ENCODE measurements at regions not wholly inside any gene's neighbourhood (a gene's known extent, or its start where the extent isn't known, plus 50 kb on each side); places are given as distances from the start of the nearest gene placed in this dataset.

DNA sequence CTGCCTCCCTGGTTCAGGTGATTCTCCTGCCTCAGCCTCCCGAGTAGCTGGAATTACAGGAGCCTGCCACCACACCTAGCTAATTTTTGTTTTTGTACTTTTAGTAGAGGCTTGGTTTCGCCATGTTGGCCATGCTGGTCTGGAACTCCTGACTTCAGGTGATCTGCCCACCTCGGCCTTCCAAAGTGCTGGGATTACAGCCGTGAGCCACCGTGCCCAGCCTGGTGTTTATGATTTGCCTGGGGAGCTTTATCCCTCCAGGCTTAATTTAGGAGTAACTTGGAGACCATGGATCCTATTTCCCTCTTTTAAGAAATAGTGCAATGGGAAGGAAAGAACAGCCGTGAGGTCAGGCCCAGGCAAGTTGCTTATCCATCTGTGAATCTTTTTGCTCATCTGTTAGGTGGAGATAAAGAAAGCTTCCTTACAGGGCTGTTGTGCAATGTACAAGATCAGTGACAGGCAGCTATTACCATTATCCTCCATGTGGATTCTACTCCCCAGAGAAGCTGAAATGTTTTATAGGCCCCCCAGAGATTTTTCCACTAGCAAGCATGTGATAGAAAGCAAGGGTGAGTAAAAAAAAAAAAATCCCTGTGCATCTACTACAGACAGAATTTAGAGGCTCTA lies 104.9 kb upstream of the MGAT5 start:
- H3K4me2 ChIP-seq (ENCODE audit: insufficient read depth in 1 of 2, low read depth in 2 of 2, low read length in 2 of 2): no peak overlapping the region
- H3K4me3 ChIP-seq (ENCODE audit: extremely low read depth in 1 of 4, insufficient read depth in 2 of 4, low read depth in 3 of 4, low read length in 4 of 4): no peak overlapping the region
- H3K36me3 ChIP-seq (ENCODE audit: control insufficient read depth in 2 of 4, insufficient read depth in 4 of 4, low read length in 3 of 4): no peaks in the 10 kb centered on the region
- no peak overlapping the region for H3K14ac ChIP-seq (ENCODE audit: insufficient read length)
- H4K20me1 ChIP-seq (replicated peaks in 1 of 2; ENCODE audit: control insufficient read depth in 1 of 2, insufficient read depth in 2 of 2, low read length in 2 of 2): peaks cover 0 to 4% of the 10 kb centered on the region in 2 experiments
- no peak overlapping the region for H4K8ac ChIP-seq (ENCODE audit: extremely low read depth, insufficient read depth, low read length)
- no peak overlapping the region for H3K9ac ChIP-seq (replicated peaks in 1 of 4; ENCODE audit: extremely low read depth in 1 of 4, low read depth in 3 of 4, low read length in 3 of 4)
- ChIA-PET POLR2A (ENCODE audit: partially characterized antibody) (interaction anchor here (0.6 to 1.3 kb wide), 2 partner anchors 9 to 21 kb away, joined by 3 read pairs; no protein-coding TSS in a partner anchor), CTCF (ENCODE audit: partially characterized antibody) (interaction anchor here (1.1 to 1.9 kb wide), 6 partner anchors 10 to 113 kb away, joined by 3 to 10 read pairs (median 4); no protein-coding TSS in a partner anchor)
- no peak overlapping the region for H3K4ac ChIP-seq (replicated peaks; ENCODE audit: insufficient read length, low read depth, low read length)
- peaks cover 14% of the 10 kb centered on the region for H3K79me1 ChIP-seq (ENCODE audit: low read depth, low read length)
- DNase-seq (ENCODE audit: low read depth in 1 of 2, low spot score in 2 of 2): no peak
- no peak overlapping the region for H2BK120ac ChIP-seq (replicated peaks; ENCODE audit: low read depth, low read length)
- no peak overlapping the region for H3K23ac ChIP-seq (ENCODE audit: insufficient read length)
- H3K27me3 ChIP-seq (replicated peaks in 1 of 4; ENCODE audit: control insufficient read depth in 3 of 4, extremely low read depth in 1 of 4, insufficient read depth in 3 of 4, low read length in 3 of 4): no peaks in the 10 kb centered on the region
- WGBS, 2 experiments (ENCODE audit: extremely low coverage in 1 of 2, insufficient coverage in 1 of 2, insufficient read length in 1 of 2, insufficient replicate concordance in 2 of 2, low coverage in 1 of 2, low lambda C conversion rate in 2 of 2, missing lambda C conversion rate in 1 of 2): 85% methylated on average over 6 of the region's 6 CpGs; no CpG with 5 or more reads in 1 of the 2 experiments
- no peak overlapping the region for H3K56ac ChIP-seq (replicated peaks; ENCODE audit: insufficient read length, low read depth, low read length)
- H4K91ac ChIP-seq (replicated peaks; ENCODE audit: insufficient read length, low read length): no peak overlapping the region
- H3K79me2 ChIP-seq (ENCODE audit: control insufficient read depth in 1 of 2, insufficient read depth in 2 of 2, low read length in 2 of 2): peaks cover 0 to 56% of the 10 kb centered on the region in 2 experiments; a peak in 2 of 4 replicates
- no peak overlapping the region for H2BK20ac ChIP-seq (ENCODE audit: low read length)
- H2BK5ac ChIP-seq (ENCODE audit: low read depth, low read length): no peak overlapping the region
- no peak overlapping the region for H2AK5ac ChIP-seq (ENCODE audit: low read depth, low read length)
- H2BK15ac ChIP-seq (ENCODE audit: low read length): no peak overlapping the region
- no peak overlapping the region for H2AFZ ChIP-seq (ENCODE audit: low read length)
- H3K27ac ChIP-seq (ENCODE audit: low read depth, low read length): no peak overlapping the region
- FAIRE-seq: no peak
- no peak overlapping the region for H2BK12ac ChIP-seq (ENCODE audit: low read depth, low read length)
- H3K9me3 ChIP-seq (ENCODE audit: insufficient read depth in 2 of 2, low read depth in 1 of 2, low read length in 1 of 2): no peaks in the 10 kb centered on the region; a peak in 1 of 4 replicates
- H3K18ac ChIP-seq (ENCODE audit: extremely low read depth, low read length): no peak overlapping the region
- H3K4me1 ChIP-seq (replicated peaks in 1 of 4; ENCODE audit: control insufficient read depth in 3 of 4, insufficient read depth in 4 of 4, low read length in 3 of 4): peaks cover 0 to 6% (median 5%) of the 10 kb centered on the region in 4 experiments; a peak in 3 of 7 replicates
- no peak for TF ChIP-seq SIRT6 (IDR thresholded peaks at IDR 0.05; ENCODE audit: low read length)
- TF ChIP-seq NANOG (IDR thresholded peaks at IDR 0.05; ENCODE audit: insufficient read depth, low read depth, low read length, poor library complexity, severe bottlenecking): no peak
- no peak for TF ChIP-seq CBX5 (IDR thresholded peaks at IDR 0.05; ENCODE audit: low read depth, low read length)
- TF ChIP-seq SUZ12 (IDR thresholded peaks at IDR 0.05; ENCODE audit: low read length): no peak
- TF ChIP-seq ATF3 (IDR thresholded peaks at IDR 0.05; ENCODE audit: insufficient read depth, low read depth, low read length): no peak
- TF ChIP-seq EP300 (IDR thresholded peaks at IDR 0.05; ENCODE audit: borderline replicate concordance in 1 of 2, low read depth in 2 of 2, low read length in 2 of 2): no peak
- TF ChIP-seq ASH2L (IDR thresholded peaks at IDR 0.05; ENCODE audit: low read length): no peak
- TF ChIP-seq SAP30 (IDR thresholded peaks at IDR 0.05; ENCODE audit: insufficient read depth, insufficient replicate concordance, low read length): no peak
- no peaks in the 10 kb centered on the region for H3K23me2 ChIP-seq (ENCODE audit: low read depth, low read length)
- H4K5ac ChIP-seq (ENCODE audit: insufficient read length, low read depth, low read length): no peak overlapping the region

Measured in H1 (cell line).